ENCODE measurements at regions not wholly inside any gene's neighbourhood (a gene's known extent, or its start where the extent isn't known, plus 50 kb on each side); places are given as distances from the start of the nearest gene placed in this dataset.
A peak's percentile ranks its signal among the peaks of the same experiment; 100 is the strongest.
"Not testable (repeated sequence)": the region's sequence is repeated elsewhere in the genome, so short reads cannot be mapped to it uniquely, and the experiment has no call there.

GRCh38 chr4:130073145-130073790 is 977.3 kb downstream of the C4orf33 start:
- intact Hi-C loops (cut with DNase I), result no loop called here
- no peaks in the 10 kb centered on the region for H3K9me3 ChIP-seq
- WGBS, 2 donors, result 14 to 19% methylated on average over 3 of the region's 3 CpGs
- no peak overlapping the region for H3K27ac ChIP-seq
- TF ChIP-seq, protein P1, sequence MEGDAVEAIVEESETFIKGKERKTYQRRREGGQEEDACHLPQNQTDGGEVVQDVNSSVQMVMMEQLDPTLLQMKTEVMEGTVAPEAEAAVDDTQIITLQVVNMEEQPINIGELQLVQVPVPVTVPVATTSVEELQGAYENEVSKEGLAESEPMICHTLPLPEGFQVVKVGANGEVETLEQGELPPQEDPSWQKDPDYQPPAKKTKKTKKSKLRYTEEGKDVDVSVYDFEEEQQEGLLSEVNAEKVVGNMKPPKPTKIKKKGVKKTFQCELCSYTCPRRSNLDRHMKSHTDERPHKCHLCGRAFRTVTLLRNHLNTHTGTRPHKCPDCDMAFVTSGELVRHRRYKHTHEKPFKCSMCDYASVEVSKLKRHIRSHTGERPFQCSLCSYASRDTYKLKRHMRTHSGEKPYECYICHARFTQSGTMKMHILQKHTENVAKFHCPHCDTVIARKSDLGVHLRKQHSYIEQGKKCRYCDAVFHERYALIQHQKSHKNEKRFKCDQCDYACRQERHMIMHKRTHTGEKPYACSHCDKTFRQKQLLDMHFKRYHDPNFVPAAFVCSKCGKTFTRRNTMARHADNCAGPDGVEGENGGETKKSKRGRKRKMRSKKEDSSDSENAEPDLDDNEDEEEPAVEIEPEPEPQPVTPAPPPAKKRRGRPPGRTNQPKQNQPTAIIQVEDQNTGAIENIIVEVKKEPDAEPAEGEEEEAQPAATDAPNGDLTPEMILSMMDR (IDR thresholded peaks at IDR 0.05), result no peak
- DNase-seq (no peak), FAIRE-seq (no peak), ATAC-seq (peak; percentile 74 to 89 (median 87))
- no peaks in the 10 kb centered on the region for H3K36me3 ChIP-seq
- H3K4me3 ChIP-seq, result no peak overlapping the region
- H3K27me3 ChIP-seq, result no peaks in the 10 kb centered on the region
- H3K4me1 ChIP-seq, result peaks cover 0 to 13% (median 11%) of the 10 kb centered on the region in 3 donors

- ATAC-seq (peak; percentile 90 to 95 (median 95)), DNase-seq (peak; percentile 48 to 67 (median 58))
- no peak overlapping the region for H3K4me3 ChIP-seq
These were observed 978.1 kb downstream of the C4orf33 start for GRCh38 chr4:130074096-130074495.

DNA sequence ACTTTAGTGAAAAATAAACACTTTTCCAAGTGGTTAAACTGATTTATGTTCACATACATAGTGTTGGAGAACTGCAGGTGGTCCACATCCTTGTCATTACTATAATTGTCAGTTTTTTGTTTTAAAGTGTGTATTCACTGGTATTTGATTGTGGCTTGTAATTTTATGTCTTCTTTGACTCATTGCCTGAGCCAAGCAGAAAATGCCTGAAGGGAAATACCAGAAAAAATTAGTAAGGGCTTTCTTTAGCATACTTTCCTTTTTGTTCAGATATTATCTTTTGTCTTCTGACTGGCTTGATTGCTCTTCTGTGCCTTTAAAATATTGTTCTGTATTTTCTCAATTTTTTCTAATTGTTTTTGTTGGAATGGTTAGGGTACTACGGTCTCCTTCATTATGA is 981.3 kb downstream of the C4orf33 start:
- intact Hi-C loops (cut with DNase I), result no loop called here
- no peak overlapping the region for H3K4me3 ChIP-seq
- TF ChIP-seq, protein P1 (IDR thresholded peaks at IDR 0.05), result no peak
- H3K36me3 ChIP-seq, result no peaks in the 10 kb centered on the region
- H3K9me3 ChIP-seq, result no peaks in the 10 kb centered on the region
- H3K4me1 ChIP-seq, result peaks cover 0 to 13% (median 11%) of the 10 kb centered on the region in 3 donors
- WGBS, 2 donors, result 94 to 95% methylated on average over 1 of the region's 1 CpG
- H3K27ac ChIP-seq, result no peak overlapping the region
- no peak for DNase-seq
- no peaks in the 10 kb centered on the region for H3K27me3 ChIP-seq
- no peak for ATAC-seq
- no peak for FAIRE-seq

More at GRCh38 chr4:130074096-130074495, 978.1 kb downstream of the C4orf33 start:
- Histone ChIP-seq H3K4me1 (peaks cover 0 to 13% (median 11%) of the 10 kb centered on the region in 3 donors), H3K27me3 (no peaks in the 10 kb centered on the region), H3K27ac (no peak overlapping the region), H3K9me3 (no peaks in the 10 kb centered on the region), H3K36me3 (no peaks in the 10 kb centered on the region)
- no peak for FAIRE-seq
- intact Hi-C loops (cut with DNase I), result no loop called here
- 34 to 35% methylated on average over 5 of the region's 5 CpGs for WGBS, 2 donors
- TF ChIP-seq, protein P1 (IDR thresholded peaks at IDR 0.05), result no peak

GRCh38 chr4:130079027-130079426 is 983.1 kb downstream of the C4orf33 start:
- H3K4me1 ChIP-seq; H3K4me3 ChIP-seq; H3K9me3 ChIP-seq; H3K36me3 ChIP-seq; DNase-seq; intact Hi-C loops (cut with DNase I); FAIRE-seq; H3K27me3 ChIP-seq; H3K27ac ChIP-seq; ATAC-seq: not testable (repeated sequence)
- 85 to 87% methylated on average over 2 of the region's 2 CpGs for WGBS, 2 donors

DNA sequence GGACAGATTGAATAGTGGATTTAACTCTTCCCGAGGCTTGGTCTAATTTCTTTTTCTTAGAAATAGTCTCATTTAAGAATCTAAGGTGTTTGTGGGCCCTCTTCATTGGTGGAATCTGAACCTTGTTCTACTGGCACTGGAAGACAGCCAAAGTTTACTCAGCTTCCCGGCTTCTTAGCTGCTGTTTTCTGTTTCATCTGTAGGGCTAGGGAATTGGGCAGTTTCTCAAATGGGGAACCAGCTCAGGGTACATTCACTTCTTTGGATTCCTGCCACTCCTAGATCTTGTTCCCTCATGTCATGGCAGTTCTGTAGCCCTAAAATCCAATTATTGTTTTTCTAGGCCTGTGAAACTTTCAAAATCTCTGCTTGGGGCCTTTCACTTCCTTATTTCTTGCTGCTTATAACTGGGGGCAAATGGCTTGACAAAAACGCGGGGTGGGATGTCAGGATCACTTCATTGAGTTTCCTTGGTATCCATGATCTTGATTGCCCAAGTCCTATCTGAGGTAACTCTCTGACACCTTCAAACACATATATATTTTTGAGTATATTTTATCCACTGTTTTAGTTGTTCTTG is 985.0 kb downstream of the C4orf33 start:
- intact Hi-C loops (cut with DNase I), result no loop called here

More for the DNA sequence above, 985.0 kb downstream of the C4orf33 start:
- DNase-seq (peak in 3 of 6 donors; percentile 9 to 21 (median 16)), ATAC-seq (peak; percentile 46 to 81 (median 66)), FAIRE-seq (no peak)
- Histone ChIP-seq H3K4me1 (no peaks in the 10 kb centered on the region), H3K27me3 (no peaks in the 10 kb centered on the region), H3K9me3 (no peaks in the 10 kb centered on the region), H3K27ac (no peak overlapping the region), H3K4me3 (no peak overlapping the region), H3K36me3 (no peaks in the 10 kb centered on the region)
- TF ChIP-seq, protein P1 (IDR thresholded peaks at IDR 0.05), result no peak
- WGBS, 2 donors, result 53 to 60% methylated on average over 4 of the region's 4 CpGs

Measured in pancreas (tissue), 10 donors.